ENCODE measurements at regions not wholly inside any gene's neighbourhood (a gene's known extent, or its start where the extent isn't known, plus 50 kb on each side); places are given as distances from the start of the nearest gene placed in this dataset.

DNA sequence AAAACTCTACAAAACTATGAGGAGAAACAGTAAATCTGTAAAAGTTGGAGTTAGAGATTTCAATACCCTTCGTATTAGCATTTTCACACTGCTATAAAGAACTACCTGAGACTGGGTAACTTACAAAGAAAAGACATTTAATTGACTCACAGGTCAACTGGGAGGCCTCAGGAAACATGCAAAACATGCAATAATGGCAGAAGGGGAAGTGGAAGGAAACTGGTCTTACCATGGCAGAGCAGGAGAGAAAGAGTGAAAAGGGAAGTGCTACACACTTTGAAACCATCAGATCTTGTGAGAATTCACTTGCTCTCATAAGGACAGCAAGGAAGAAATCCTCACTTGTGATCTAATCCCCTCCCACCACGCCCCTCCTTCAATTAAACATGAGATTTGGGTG lies 949.9 kb downstream of the TECRL start (continued):
- no peak for TF ChIP-seq ZNF354B (CRISPR knock-in tag; IDR thresholded peaks at IDR 0.05)
- TF ChIP-seq MEIS2 (CRISPR knock-in tag; IDR thresholded peaks at IDR 0.05), result no peak
- TF ChIP-seq ZNF383 (CRISPR knock-in tag; IDR thresholded peaks at IDR 0.05; ENCODE audit: borderline replicate concordance), result no peak
- TF ChIP-seq, protein P1, sequence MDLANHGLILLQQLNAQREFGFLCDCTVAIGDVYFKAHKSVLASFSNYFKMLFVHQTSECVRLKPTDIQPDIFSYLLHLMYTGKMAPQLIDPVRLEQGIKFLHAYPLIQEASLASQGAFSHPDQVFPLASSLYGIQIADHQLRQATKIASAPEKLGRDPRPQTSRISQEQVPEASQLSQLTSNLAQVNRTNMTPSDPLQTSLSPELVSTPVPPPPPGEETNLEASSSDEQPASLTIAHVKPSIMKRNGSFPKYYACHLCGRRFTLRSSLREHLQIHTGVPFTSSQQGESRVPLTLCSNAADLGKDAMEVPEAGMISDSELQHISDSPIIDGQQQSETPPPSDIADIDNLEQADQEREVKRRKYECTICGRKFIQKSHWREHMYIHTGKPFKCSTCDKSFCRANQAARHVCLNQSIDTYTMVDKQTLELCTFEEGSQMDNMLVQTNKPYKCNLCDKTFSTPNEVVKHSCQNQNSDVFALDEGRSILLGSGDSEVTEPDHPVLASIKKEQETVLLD (CRISPR knock-in tag; IDR thresholded peaks at IDR 0.05; ENCODE audit: low read depth), result no peak
- TF ChIP-seq, protein P2, sequence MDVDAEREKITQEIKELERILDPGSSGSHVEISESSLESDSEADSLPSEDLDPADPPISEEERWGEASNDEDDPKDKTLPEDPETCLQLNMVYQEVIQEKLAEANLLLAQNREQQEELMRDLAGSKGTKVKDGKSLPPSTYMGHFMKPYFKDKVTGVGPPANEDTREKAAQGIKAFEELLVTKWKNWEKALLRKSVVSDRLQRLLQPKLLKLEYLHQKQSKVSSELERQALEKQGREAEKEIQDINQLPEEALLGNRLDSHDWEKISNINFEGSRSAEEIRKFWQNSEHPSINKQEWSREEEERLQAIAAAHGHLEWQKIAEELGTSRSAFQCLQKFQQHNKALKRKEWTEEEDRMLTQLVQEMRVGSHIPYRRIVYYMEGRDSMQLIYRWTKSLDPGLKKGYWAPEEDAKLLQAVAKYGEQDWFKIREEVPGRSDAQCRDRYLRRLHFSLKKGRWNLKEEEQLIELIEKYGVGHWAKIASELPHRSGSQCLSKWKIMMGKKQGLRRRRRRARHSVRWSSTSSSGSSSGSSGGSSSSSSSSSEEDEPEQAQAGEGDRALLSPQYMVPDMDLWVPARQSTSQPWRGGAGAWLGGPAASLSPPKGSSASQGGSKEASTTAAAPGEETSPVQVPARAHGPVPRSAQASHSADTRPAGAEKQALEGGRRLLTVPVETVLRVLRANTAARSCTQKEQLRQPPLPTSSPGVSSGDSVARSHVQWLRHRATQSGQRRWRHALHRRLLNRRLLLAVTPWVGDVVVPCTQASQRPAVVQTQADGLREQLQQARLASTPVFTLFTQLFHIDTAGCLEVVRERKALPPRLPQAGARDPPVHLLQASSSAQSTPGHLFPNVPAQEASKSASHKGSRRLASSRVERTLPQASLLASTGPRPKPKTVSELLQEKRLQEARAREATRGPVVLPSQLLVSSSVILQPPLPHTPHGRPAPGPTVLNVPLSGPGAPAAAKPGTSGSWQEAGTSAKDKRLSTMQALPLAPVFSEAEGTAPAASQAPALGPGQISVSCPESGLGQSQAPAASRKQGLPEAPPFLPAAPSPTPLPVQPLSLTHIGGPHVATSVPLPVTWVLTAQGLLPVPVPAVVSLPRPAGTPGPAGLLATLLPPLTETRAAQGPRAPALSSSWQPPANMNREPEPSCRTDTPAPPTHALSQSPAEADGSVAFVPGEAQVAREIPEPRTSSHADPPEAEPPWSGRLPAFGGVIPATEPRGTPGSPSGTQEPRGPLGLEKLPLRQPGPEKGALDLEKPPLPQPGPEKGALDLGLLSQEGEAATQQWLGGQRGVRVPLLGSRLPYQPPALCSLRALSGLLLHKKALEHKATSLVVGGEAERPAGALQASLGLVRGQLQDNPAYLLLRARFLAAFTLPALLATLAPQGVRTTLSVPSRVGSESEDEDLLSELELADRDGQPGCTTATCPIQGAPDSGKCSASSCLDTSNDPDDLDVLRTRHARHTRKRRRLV (CRISPR knock-in tag; IDR thresholded peaks at IDR 0.05), result no peak
- no peak for TF ChIP-seq YEATS2 (CRISPR knock-in tag; IDR thresholded peaks at IDR 0.05; ENCODE audit: borderline replicate concordance)

DNA sequence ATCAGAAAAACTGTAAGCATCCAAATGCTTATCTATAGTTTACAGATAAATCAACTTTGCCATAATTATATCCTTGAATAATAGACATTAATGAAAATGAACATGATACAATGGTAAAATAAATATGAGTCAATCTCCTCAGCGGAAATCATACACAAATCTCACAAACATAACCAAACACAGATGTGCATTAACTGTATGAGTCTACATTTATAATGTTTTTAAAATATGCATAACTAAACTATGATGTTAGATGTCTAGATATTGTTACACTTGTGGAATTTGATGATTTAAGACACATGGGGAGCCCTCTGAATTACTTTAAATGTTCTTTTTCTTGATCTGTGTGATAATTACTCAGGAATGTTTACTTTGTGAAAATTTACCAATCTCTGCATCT lies 951.2 kb downstream of the TECRL start:
- Histone ChIP-seq H2AFZ (ENCODE audit: low read length) (no peak overlapping the region), H3K9ac (ENCODE audit: insufficient read depth, low read depth, low read length) (no peak overlapping the region), H3K4me1 (ENCODE audit: insufficient read depth, low read length) (no peaks in the 10 kb centered on the region), H3K27me3 (ENCODE audit: control insufficient read depth in 1 of 2, insufficient read depth in 2 of 2, low read length in 2 of 2) (no peaks in the 10 kb centered on the region), H3K4me3 (replicated peaks in 1 of 3; ENCODE audit: insufficient read depth in 1 of 3, low read depth in 2 of 3, low read length in 3 of 3) (no peak overlapping the region), H3K4me2 (ENCODE audit: low read depth, low read length) (no peak overlapping the region), H3K27ac (ENCODE audit: extremely low read length, insufficient read depth, low read length) (no peak overlapping the region), H4K20me1 (ENCODE audit: insufficient read depth, low read length) (no peaks in the 10 kb centered on the region), H3K36me3 (replicated peaks in 1 of 2; ENCODE audit: control insufficient read depth in 1 of 2, insufficient read depth in 2 of 2, low read length in 2 of 2) (no peaks in the 10 kb centered on the region), H3K79me2 (ENCODE audit: insufficient read depth, low read length) (no peaks in the 10 kb centered on the region), H3K9me3 (ENCODE audit: low read length) (no peaks in the 10 kb centered on the region)
- intact Hi-C loops (cut with micrococcal nuclease; ENCODE audit: unreplicated experiment) (no loop called here), in situ Hi-C loops (cut with HindIII; ENCODE audit: extremely low pct_ligation_motif_present, low pct_unique_long_range_greater_than_20kb) (no loop called here)
- DNase-seq (ENCODE audit: low spot score) (no peak), FAIRE-seq (no peak), ATAC-seq (no peak)
- CTCF ChIA-PET (ENCODE audit: low intra/inter-chr PET ratio, low total read pairs), result no interaction called here
- 2% methylated on average over 1 of the region's 1 CpG for WGBS (ENCODE audit: low lambda C conversion rate)
- POLR2A ChIA-PET, result no interaction called here
- no TSS peak for BruUV-seq (replicated peaks)
- TF ChIP-seq TEAD2 (CRISPR knock-in tag; IDR thresholded peaks at IDR 0.05) (no peak), ZNF577 (CRISPR knock-in tag; IDR thresholded peaks at IDR 0.05; ENCODE audit: borderline replicate concordance, low read depth) (no peak), SP5 (CRISPR knock-in tag; IDR thresholded peaks at IDR 0.05; ENCODE audit: borderline replicate concordance, low read depth) (no peak)
- TF ChIP-seq, protein P3, sequence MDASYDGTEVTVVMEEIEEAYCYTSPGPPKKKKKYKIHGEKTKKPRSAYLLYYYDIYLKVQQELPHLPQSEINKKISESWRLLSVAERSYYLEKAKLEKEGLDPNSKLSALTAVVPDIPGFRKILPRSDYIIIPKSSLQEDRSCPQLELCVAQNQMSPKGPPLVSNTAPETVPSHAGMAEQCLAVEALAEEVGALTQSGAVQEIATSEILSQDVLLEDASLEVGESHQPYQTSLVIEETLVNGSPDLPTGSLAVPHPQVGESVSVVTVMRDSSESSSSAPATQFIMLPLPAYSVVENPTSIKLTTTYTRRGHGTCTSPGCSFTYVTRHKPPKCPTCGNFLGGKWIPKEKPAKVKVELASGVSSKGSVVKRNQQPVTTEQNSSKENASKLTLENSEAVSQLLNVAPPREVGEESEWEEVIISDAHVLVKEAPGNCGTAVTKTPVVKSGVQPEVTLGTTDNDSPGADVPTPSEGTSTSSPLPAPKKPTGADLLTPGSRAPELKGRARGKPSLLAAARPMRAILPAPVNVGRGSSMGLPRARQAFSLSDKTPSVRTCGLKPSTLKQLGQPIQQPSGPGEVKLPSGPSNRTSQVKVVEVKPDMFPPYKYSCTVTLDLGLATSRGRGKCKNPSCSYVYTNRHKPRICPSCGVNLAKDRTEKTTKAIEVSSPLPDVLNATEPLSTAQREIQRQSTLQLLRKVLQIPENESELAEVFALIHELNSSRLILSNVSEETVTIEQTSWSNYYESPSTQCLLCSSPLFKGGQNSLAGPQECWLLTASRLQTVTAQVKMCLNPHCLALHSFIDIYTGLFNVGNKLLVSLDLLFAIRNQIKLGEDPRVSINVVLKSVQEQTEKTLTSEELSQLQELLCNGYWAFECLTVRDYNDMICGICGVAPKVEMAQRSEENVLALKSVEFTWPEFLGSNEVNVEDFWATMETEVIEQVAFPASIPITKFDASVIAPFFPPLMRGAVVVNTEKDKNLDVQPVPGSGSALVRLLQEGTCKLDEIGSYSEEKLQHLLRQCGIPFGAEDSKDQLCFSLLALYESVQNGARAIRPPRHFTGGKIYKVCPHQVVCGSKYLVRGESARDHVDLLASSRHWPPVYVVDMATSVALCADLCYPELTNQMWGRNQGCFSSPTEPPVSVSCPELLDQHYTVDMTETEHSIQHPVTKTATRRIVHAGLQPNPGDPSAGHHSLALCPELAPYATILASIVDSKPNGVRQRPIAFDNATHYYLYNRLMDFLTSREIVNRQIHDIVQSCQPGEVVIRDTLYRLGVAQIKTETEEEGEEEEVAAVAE (CRISPR knock-in tag; IDR thresholded peaks at IDR 0.05; ENCODE audit: borderline replicate concordance), result no peak
- TF ChIP-seq, protein P4, sequence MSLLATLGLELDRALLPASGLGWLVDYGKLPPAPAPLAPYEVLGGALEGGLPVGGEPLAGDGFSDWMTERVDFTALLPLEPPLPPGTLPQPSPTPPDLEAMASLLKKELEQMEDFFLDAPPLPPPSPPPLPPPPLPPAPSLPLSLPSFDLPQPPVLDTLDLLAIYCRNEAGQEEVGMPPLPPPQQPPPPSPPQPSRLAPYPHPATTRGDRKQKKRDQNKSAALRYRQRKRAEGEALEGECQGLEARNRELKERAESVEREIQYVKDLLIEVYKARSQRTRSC (CRISPR knock-in tag; IDR thresholded peaks at IDR 0.05; ENCODE audit: low read depth), result no peak

Data from HepG2 (cell line).